Lung (tissue), 11 donors: ENCODE measurements at regions not wholly inside any gene's neighbourhood (a gene's known extent, or its start where the extent isn't known, plus 50 kb on each side); places are given as distances from the start of the nearest gene placed in this dataset.

Experiments used
- ATAC-seq: fragments of 200-7000 bp; cut with Tn5 transposase; one replicate; pipeline ENCODE4 v1.9.1; 2020; ENCODE audit warnings: moderate number of reproducible peaks; ENCODE audit not compliant: insufficient read depth, low FRiP score
- DNase-seq, 3 donors: peaks; one replicate each; pipeline ENCODE4 v3.0.0-alpha.2; 2013 to 2017
- H3K27ac ChIP-seq, 2 donors: one replicate each; pipeline ENCODE4 v1.5.1; 2013; ENCODE audit warnings: mild to moderate bottlenecking in 2 of 2, moderate library complexity in 2 of 2, control low read depth in 1 of 2, inconsistent platforms in 1 of 2, low read depth in 1 of 2, low read length in 1 of 2
- H3K27me3 ChIP-seq, 3 donors: one replicate each; pipeline ENCODE4 v1.5.1; 2013; ENCODE audit warnings: low read length in 2 of 3; ENCODE audit not compliant: control insufficient read depth in 3 of 3, insufficient read depth in 3 of 3
- H3K36me3 ChIP-seq, 4 donors: one replicate each; pipeline ENCODE4 v1.5.1; 2013; ENCODE audit warnings: low read length in 4 of 4, mild to moderate bottlenecking in 1 of 4, moderate library complexity in 1 of 4; ENCODE audit not compliant: control insufficient read depth in 4 of 4, insufficient read depth in 4 of 4
- H3K4me1 ChIP-seq, 5 donors: one replicate each; pipeline ENCODE4 v1.5.1; 2013; ENCODE audit warnings: low read length in 5 of 5, mild to moderate bottlenecking in 2 of 5, moderate library complexity in 1 of 5; ENCODE audit not compliant: control insufficient read depth in 5 of 5, insufficient read depth in 5 of 5
- H3K4me3 ChIP-seq: one replicate; pipeline ENCODE4 v1.5.1; 2013; ENCODE audit warnings: mild to moderate bottlenecking, control low read depth, moderate library complexity
- H3K9ac ChIP-seq, 2 donors: one replicate each; pipeline ENCODE4 v1.5.1; 2013; ENCODE audit warnings: low read length in 2 of 2, control low read depth in 1 of 2; ENCODE audit not compliant: insufficient read depth in 1 of 2
- H3K9me3 ChIP-seq, 4 donors: one replicate each; pipeline ENCODE4 v1.5.1; 2013; ENCODE audit warnings: low read length in 3 of 4, mild to moderate bottlenecking in 1 of 4, moderate library complexity in 1 of 4; ENCODE audit not compliant: control insufficient read depth in 4 of 4, insufficient read depth in 3 of 4
- WGBS, 2 donors: extraction: QIAGEN DNeasy Blood & Tissue Kit; methylation state at CpG; one replicate each; pipeline ENCODE4 v1.1.7; 2013; 5-methylcytosine and 5-hydroxymethylcytosine counted together
- TF ChIP-seq, protein P1 (sequence below): IDR thresholded peaks from 2 replicates; pipeline ENCODE4 v1.5.1; 2012; ENCODE audit warnings: mild to moderate bottlenecking; ENCODE audit errors: control extremely low read depth, extremely low read depth
- donor health status: control.
- donor health status: control.
- donor health status: Bipolar disorder and iron deficiency.
- donor health status: healthy.
- donor health status: DM: yes; HTN: yes; CAD: no.

- H3K4me1 ChIP-seq, result peaks cover 0 to 5% (median 0%) of the 10 kb centered on the region in 5 donors
- H3K4me3 ChIP-seq, result no peak overlapping the region
- peaks cover 0 to 2% (median 0%) of the 10 kb centered on the region in 4 donors for H3K9me3 ChIP-seq
- H3K9ac ChIP-seq, result no peak overlapping the region
- no peaks in the 10 kb centered on the region for H3K27me3 ChIP-seq
- WGBS, 2 donors, result 92 to 93% methylated on average over 2 of the region's 2 CpGs
- H3K36me3 ChIP-seq, result no peaks in the 10 kb centered on the region
- no peak overlapping the region for H3K27ac ChIP-seq
- no peak for ATAC-seq
- DNase-seq, result no peak
- TF ChIP-seq, protein P1, sequence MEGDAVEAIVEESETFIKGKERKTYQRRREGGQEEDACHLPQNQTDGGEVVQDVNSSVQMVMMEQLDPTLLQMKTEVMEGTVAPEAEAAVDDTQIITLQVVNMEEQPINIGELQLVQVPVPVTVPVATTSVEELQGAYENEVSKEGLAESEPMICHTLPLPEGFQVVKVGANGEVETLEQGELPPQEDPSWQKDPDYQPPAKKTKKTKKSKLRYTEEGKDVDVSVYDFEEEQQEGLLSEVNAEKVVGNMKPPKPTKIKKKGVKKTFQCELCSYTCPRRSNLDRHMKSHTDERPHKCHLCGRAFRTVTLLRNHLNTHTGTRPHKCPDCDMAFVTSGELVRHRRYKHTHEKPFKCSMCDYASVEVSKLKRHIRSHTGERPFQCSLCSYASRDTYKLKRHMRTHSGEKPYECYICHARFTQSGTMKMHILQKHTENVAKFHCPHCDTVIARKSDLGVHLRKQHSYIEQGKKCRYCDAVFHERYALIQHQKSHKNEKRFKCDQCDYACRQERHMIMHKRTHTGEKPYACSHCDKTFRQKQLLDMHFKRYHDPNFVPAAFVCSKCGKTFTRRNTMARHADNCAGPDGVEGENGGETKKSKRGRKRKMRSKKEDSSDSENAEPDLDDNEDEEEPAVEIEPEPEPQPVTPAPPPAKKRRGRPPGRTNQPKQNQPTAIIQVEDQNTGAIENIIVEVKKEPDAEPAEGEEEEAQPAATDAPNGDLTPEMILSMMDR, result no peak
Measured at GRCh38 chr6:15941168-15941567, 187.7 kb upstream of the MYLIP start.

DNA sequence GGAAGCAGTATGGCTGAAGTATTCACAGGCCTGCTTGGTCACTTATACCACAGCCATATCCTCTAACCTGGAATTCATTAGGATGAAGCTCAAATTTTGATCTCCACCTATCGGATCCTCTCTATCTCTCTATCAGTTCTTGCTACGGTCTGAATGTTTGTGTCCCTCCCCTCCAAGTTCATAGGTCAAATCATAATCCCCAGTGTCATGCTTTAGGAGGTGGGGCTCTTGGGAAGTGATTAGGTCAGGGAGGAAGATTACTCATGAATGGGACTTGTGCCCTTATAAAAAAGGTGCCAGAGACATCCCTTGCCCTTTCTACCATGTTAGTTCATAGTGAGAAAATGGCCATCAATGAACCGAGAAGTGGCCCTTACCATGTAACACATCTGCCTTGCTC is 190.8 kb upstream of the MYLIP start:
- no peak overlapping the region for H3K4me3 ChIP-seq
- H3K9me3 ChIP-seq, result peaks cover 0 to 2% (median 0%) of the 10 kb centered on the region in 4 donors
- DNase-seq, result no peak
- H3K27me3 ChIP-seq, result no peaks in the 10 kb centered on the region
- TF ChIP-seq, protein P1, result no peak
- ATAC-seq, result no peak
- WGBS, 2 donors, result 94 to 100% methylated on average over 3 of the region's 3 CpGs
- H3K4me1 ChIP-seq, result peaks cover 0 to 5% (median 0%) of the 10 kb centered on the region in 5 donors
- no peak overlapping the region for H3K9ac ChIP-seq
- H3K27ac ChIP-seq, result no peak overlapping the region
- no peaks in the 10 kb centered on the region for H3K36me3 ChIP-seq

GRCh38 chr6:15937602-15938001 is 191.3 kb upstream of the MYLIP start:
- TF ChIP-seq, protein P1, result no peak
- H3K27me3 ChIP-seq, result no peaks in the 10 kb centered on the region
- ATAC-seq (no peak), DNase-seq (no peak)
- no peaks in the 10 kb centered on the region for H3K36me3 ChIP-seq
- peaks cover 0 to 2% (median 0%) of the 10 kb centered on the region in 4 donors for H3K9me3 ChIP-seq
- no peak overlapping the region for H3K9ac ChIP-seq
- H3K4me3 ChIP-seq, result no peak overlapping the region
- 86 to 89% methylated on average over 3 of the region's 3 CpGs for WGBS, 2 donors
- peaks cover 0 to 5% (median 0%) of the 10 kb centered on the region in 5 donors for H3K4me1 ChIP-seq
- H3K27ac ChIP-seq, result no peak overlapping the region

GRCh38 chr6:15936503-15936902 is 192.4 kb upstream of the MYLIP start:
- no peak overlapping the region for H3K4me3 ChIP-seq
- H3K9ac ChIP-seq, result no peak overlapping the region
- H3K9me3 ChIP-seq, result peaks cover 0 to 2% (median 0%) of the 10 kb centered on the region in 4 donors
- no peaks in the 10 kb centered on the region for H3K27me3 ChIP-seq
- ATAC-seq, result no peak
- WGBS, 2 donors, result 14 to 56% methylated on average over 1 of the region's 1 CpG
- H3K27ac ChIP-seq, result no peak overlapping the region
- TF ChIP-seq, protein P1, result no peak
- DNase-seq, result no peak
- no peaks in the 10 kb centered on the region for H3K36me3 ChIP-seq
- H3K4me1 ChIP-seq, result peaks cover 0 to 5% (median 0%) of the 10 kb centered on the region in 5 donors
